ENCODE measurements at regions not wholly inside any gene's neighbourhood (a gene's known extent, or its start where the extent isn't known, plus 50 kb on each side); places are given as distances from the start of the nearest gene placed in this dataset.

- Histone ChIP-seq H3K27me3 (ENCODE audit: insufficient read depth, poor library complexity, severe bottlenecking) (no peaks in the 10 kb centered on the region), H3K4me3 (replicated peaks; ENCODE audit: insufficient read depth, low read length) (no peak overlapping the region), H3K27ac (replicated peaks) (no peak overlapping the region)
- no peak for DNase-seq (ENCODE audit: low read depth in 1 of 2, low spot score in 1 of 2)
- TF ChIP-seq GABPA (IDR thresholded peaks at IDR 0.05; ENCODE audit: low read depth) (no peak), CTCF (IDR thresholded peaks at IDR 0.05; ENCODE audit: insufficient read depth, low read length) (no peak), POLR2AphosphoS5 (IDR thresholded peaks at IDR 0.05; ENCODE audit: low read depth) (no peak), SPI1 (IDR thresholded peaks at IDR 0.05; ENCODE audit: borderline replicate concordance, low read depth) (no peak), REST (IDR thresholded peaks at IDR 0.05; ENCODE audit: insufficient replicate concordance, low read depth) (no peak)
Observed at GRCh38 chr10:16186564-16186963, 250.2 kb upstream of the PTER start.

- H3K27me3 ChIP-seq (ENCODE audit: insufficient read depth, poor library complexity, severe bottlenecking), result no peaks in the 10 kb centered on the region
Observed at GRCh38 chr10:16187161-16187560, 249.6 kb upstream of the PTER start.

GRCh38 chr10:16192337-16192736 lies 244.5 kb upstream of the PTER start:
- TF ChIP-seq CTCF (IDR thresholded peaks at IDR 0.05; ENCODE audit: insufficient read depth, low read length) (no peak), REST (IDR thresholded peaks at IDR 0.05; ENCODE audit: insufficient replicate concordance, low read depth) (no peak), GABPA (IDR thresholded peaks at IDR 0.05; ENCODE audit: low read depth) (no peak)
- DNase-seq (ENCODE audit: low read depth in 1 of 2, low spot score in 1 of 2), result no peak
- H3K27ac ChIP-seq (replicated peaks), result no peak overlapping the region
- no peak overlapping the region for H3K4me3 ChIP-seq (replicated peaks; ENCODE audit: insufficient read depth, low read length)
- H3K27me3 ChIP-seq (ENCODE audit: insufficient read depth, poor library complexity, severe bottlenecking), result no peaks in the 10 kb centered on the region

More at GRCh38 chr10:16187161-16187560, 249.6 kb upstream of the PTER start:
- Histone ChIP-seq H3K27ac (replicated peaks) (no peak overlapping the region), H3K4me3 (replicated peaks; ENCODE audit: insufficient read depth, low read length) (no peak overlapping the region)
- DNase-seq (ENCODE audit: low read depth in 1 of 2, low spot score in 1 of 2), result no peak
- no peak for TF ChIP-seq POLR2AphosphoS5 (IDR thresholded peaks at IDR 0.05; ENCODE audit: low read depth)
- TF ChIP-seq GABPA (IDR thresholded peaks at IDR 0.05; ENCODE audit: low read depth), result no peak
- no peak for TF ChIP-seq SPI1 (IDR thresholded peaks at IDR 0.05; ENCODE audit: borderline replicate concordance, low read depth)
- no peak for TF ChIP-seq CTCF (IDR thresholded peaks at IDR 0.05; ENCODE audit: insufficient read depth, low read length)
- TF ChIP-seq REST (IDR thresholded peaks at IDR 0.05; ENCODE audit: insufficient replicate concordance, low read depth), result no peak
